SK-N-MC (cell line): ENCODE measurements at regions not wholly inside any gene's neighbourhood (a gene's known extent, or its start where the extent isn't known, plus 50 kb on each side); places are given as distances from the start of the nearest gene placed in this dataset.

Experiments
- EZH2 ChIP-seq: fragments of 200-600 bp; sonication (generic); IDR thresholded peaks from one replicate; pipeline ENCODE4 v1.6.1; 2017; ENCODE audit warnings: antibody characterized with exemption
- FOXP2 ChIP-seq: optimal IDR thresholded peaks from 2 replicates; pipeline ENCODE3; 2011; ENCODE audit warnings: mild to moderate bottlenecking, moderate library complexity; ENCODE audit not compliant: insufficient read depth; ENCODE audit errors: extremely low read length, control extremely low read depth
- POLR2AphosphoS5 ChIP-seq: IDR thresholded peaks from 2 replicates; pipeline ENCODE4 v1.6.1; 2012; ENCODE audit warnings: mild to moderate bottlenecking, low read depth, low read length, borderline replicate concordance

GRCh38 chr12:75905922-75906321 lies 125.7 kb downstream of the PHLDA1 start:
- no peak for TF ChIP-seq POLR2AphosphoS5
- no peak for TF ChIP-seq EZH2
- TF ChIP-seq FOXP2 = no peak
